Bronchial epithelial cell (primary cell): ENCODE measurements at regions not wholly inside any gene's neighbourhood (a gene's known extent, or its start where the extent isn't known, plus 50 kb on each side); places are given as distances from the start of the nearest gene placed in this dataset.
A peak's percentile ranks its signal among the peaks of the same experiment; 100 is the strongest.
"Not testable (repeated sequence)": the region's sequence is repeated elsewhere in the genome, so short reads cannot be mapped to it uniquely, and the experiment has no call there.

Experiments used
- DNase-seq: peaks from one replicate; pipeline ENCODE4 v3.0.0-alpha.2; 2010; ENCODE audit warnings: low read depth
- FAIRE-seq: peaks from 2 replicates; lab custom pipeline; 2011; peaks lifted over from hg19 to GRCh38; lab: Jason Lieb, UNC
- H3K27me3 ChIP-seq: 2 replicates; pipeline ENCODE4 v1.5.1; 2011; ENCODE audit warnings: low read length; ENCODE audit not compliant: control insufficient read depth, insufficient read depth
- H3K36me3 ChIP-seq: 2 replicates; pipeline ENCODE4 v1.5.1; 2011; ENCODE audit warnings: low read length; ENCODE audit not compliant: control insufficient read depth, insufficient read depth
- H3K4me3 ChIP-seq: 2 replicates; pipeline ENCODE4 v1.5.1; 2011; ENCODE audit warnings: mild to moderate bottlenecking, low read depth, low read length, control low read depth
- TF ChIP-seq, protein P1 (sequence below): IDR thresholded peaks from 2 replicates; pipeline ENCODE4 v1.5.1; 2011; ENCODE audit warnings: mild to moderate bottlenecking, moderate library complexity, low read length, control low read depth, inconsistent platforms; ENCODE audit not compliant: insufficient read depth, severe bottlenecking

- TF ChIP-seq, protein P1, sequence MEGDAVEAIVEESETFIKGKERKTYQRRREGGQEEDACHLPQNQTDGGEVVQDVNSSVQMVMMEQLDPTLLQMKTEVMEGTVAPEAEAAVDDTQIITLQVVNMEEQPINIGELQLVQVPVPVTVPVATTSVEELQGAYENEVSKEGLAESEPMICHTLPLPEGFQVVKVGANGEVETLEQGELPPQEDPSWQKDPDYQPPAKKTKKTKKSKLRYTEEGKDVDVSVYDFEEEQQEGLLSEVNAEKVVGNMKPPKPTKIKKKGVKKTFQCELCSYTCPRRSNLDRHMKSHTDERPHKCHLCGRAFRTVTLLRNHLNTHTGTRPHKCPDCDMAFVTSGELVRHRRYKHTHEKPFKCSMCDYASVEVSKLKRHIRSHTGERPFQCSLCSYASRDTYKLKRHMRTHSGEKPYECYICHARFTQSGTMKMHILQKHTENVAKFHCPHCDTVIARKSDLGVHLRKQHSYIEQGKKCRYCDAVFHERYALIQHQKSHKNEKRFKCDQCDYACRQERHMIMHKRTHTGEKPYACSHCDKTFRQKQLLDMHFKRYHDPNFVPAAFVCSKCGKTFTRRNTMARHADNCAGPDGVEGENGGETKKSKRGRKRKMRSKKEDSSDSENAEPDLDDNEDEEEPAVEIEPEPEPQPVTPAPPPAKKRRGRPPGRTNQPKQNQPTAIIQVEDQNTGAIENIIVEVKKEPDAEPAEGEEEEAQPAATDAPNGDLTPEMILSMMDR: no peak
- FAIRE-seq: no peak
Measured at GRCh38 chr4:52374877-52375276, 284.2 kb downstream of the USP46 start.

GRCh38 chr4:52376132-52376704 is 282.9 kb downstream of the USP46 start:
- no peak for FAIRE-seq
- Histone ChIP-seq H3K27me3 (no peaks in the 10 kb centered on the region), H3K4me3 (no peak overlapping the region), H3K36me3 (no peaks in the 10 kb centered on the region)
- TF ChIP-seq, protein P1: peak; percentile 47
- peak; percentile 34 for DNase-seq

More at GRCh38 chr4:52374877-52375276, 284.2 kb downstream of the USP46 start:
- Histone ChIP-seq H3K27me3 (no peaks in the 10 kb centered on the region), H3K36me3 (no peaks in the 10 kb centered on the region), H3K4me3 (no peak overlapping the region)
- no peak for DNase-seq

DNA sequence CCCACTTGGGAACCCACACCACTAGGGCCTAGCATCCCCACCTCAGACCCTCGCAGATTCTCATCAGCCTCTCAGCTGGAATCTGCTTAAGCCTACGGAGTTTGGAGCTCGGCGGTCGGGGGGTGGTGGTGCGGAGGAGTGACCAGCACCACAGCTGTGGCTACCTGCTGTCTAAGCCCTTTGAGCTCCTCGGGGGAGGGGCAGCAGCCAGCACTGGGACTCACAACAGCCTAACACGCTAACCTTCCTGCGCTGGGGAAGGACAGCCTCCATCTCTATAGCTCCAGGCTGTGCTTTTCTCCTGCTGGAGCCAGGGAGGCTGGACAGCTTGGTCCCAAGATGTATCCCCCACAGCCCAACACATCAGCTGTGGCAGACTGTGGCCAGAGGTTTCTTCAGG is 281.5 kb downstream of the USP46 start:
- H3K27me3 ChIP-seq: no peaks in the 10 kb centered on the region
- H3K4me3 ChIP-seq: no peak overlapping the region
- TF ChIP-seq, protein P1: no peak
- no peak for DNase-seq
- FAIRE-seq: no peak
- no peaks in the 10 kb centered on the region for H3K36me3 ChIP-seq

DNA sequence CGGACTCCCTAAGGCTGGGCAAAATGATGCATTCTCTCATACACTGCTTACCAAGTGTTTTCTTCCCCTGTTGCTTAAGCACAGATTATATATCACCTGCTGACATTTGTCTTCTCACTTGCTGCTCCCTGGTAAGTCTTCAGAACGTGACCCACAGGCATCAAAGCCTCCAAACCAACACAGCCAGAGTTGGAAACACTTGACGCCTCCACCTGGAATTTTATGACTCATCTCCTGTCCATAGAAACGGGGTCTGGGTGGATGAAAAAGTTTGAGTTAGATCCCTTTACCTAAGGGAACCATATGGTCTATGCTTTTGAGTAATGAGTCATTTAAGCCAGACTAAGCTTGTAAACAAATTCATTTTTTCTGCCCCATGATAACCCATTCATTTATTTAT is 251.6 kb downstream of the USP46 start:
- Histone ChIP-seq H3K27me3 (no peaks in the 10 kb centered on the region), H3K4me3 (no peak overlapping the region), H3K36me3 (no peaks in the 10 kb centered on the region)
- peak; percentile 73 for DNase-seq
- TF ChIP-seq, protein P1: no peak
- no peak for FAIRE-seq

- no peak overlapping the region for H3K4me3 ChIP-seq
- no peaks in the 10 kb centered on the region for H3K27me3 ChIP-seq
- no peak for DNase-seq
- TF ChIP-seq, protein P1: no peak
- no peak for FAIRE-seq
- H3K36me3 ChIP-seq: no peaks in the 10 kb centered on the region
Measured at GRCh38 chr4:52408032-52408431, 251.1 kb downstream of the USP46 start.

- FAIRE-seq (no peak), DNase-seq (no peak)
- no peaks in the 10 kb centered on the region for H3K27me3 ChIP-seq
- TF ChIP-seq, protein P1: no peak
- H3K36me3 ChIP-seq: no peaks in the 10 kb centered on the region
- H3K4me3 ChIP-seq: no peak overlapping the region
Measured at GRCh38 chr4:52408471-52408870, 250.6 kb downstream of the USP46 start.

- FAIRE-seq: not testable (repeated sequence)
Measured at GRCh38 chr4:52409766-52410165, 249.3 kb downstream of the USP46 start.

More at GRCh38 chr4:52409766-52410165, 249.3 kb downstream of the USP46 start:
- not testable (repeated sequence) for H3K36me3 ChIP-seq, H3K27me3 ChIP-seq, DNase-seq, H3K4me3 ChIP-seq
